ENCODE measurements at regions not wholly inside any gene's neighbourhood (a gene's known extent, or its start where the extent isn't known, plus 50 kb on each side); places are given as distances from the start of the nearest gene placed in this dataset.

DNA sequence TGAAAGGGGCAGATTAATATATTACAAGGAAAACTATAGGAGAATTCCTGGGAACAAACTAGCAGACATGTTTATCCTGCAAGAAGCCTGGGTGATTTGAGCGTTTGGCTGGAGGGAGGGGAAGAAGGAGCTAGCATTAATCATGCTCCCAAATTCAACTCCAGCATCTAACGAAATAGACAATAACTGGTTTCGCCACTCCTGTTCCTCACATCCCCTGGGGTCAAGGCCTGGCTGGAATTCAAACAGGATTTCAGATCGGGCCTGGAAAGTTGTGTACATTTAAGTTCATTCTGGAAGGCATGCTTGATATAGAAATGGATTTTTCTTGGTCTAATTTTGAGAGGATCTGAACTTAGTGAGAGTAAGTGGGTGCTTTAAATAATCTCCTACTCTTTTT, 126.1 kb upstream of the CTAGE1 start:
- Histone ChIP-seq H3K36me3 (ENCODE audit: control insufficient read depth, insufficient read depth, low read length) (no peaks in the 10 kb centered on the region), H3K4me3 (ENCODE audit: low read depth, low read length) (no peak overlapping the region), H3K27ac (ENCODE audit: low read depth, low read length) (no peak overlapping the region), H3K27me3 (ENCODE audit: control insufficient read depth, insufficient read depth, low read length) (no peaks in the 10 kb centered on the region), H3K4me1 (ENCODE audit: control insufficient read depth, insufficient read depth, low read length) (peaks cover 10% of the 10 kb centered on the region), H3K9ac (ENCODE audit: low read length) (no peak overlapping the region), H3K9me3 (ENCODE audit: control insufficient read depth, insufficient read depth, low read depth, low read length) (no peaks in the 10 kb centered on the region)

GRCh38 chr18:22544626-22545025, 126.9 kb upstream of the CTAGE1 start:
- no peaks in the 10 kb centered on the region for H3K9me3 ChIP-seq (ENCODE audit: control insufficient read depth, insufficient read depth, low read depth, low read length)
- no peak overlapping the region for H3K4me3 ChIP-seq (ENCODE audit: low read depth, low read length)
- H3K9ac ChIP-seq (ENCODE audit: low read length): no peak overlapping the region
- H3K27ac ChIP-seq (ENCODE audit: low read depth, low read length): no peak overlapping the region
- no peaks in the 10 kb centered on the region for H3K27me3 ChIP-seq (ENCODE audit: control insufficient read depth, insufficient read depth, low read length)
- no peaks in the 10 kb centered on the region for H3K36me3 ChIP-seq (ENCODE audit: control insufficient read depth, insufficient read depth, low read length)
- peaks cover 10% of the 10 kb centered on the region for H3K4me1 ChIP-seq (ENCODE audit: control insufficient read depth, insufficient read depth, low read length)

DNA sequence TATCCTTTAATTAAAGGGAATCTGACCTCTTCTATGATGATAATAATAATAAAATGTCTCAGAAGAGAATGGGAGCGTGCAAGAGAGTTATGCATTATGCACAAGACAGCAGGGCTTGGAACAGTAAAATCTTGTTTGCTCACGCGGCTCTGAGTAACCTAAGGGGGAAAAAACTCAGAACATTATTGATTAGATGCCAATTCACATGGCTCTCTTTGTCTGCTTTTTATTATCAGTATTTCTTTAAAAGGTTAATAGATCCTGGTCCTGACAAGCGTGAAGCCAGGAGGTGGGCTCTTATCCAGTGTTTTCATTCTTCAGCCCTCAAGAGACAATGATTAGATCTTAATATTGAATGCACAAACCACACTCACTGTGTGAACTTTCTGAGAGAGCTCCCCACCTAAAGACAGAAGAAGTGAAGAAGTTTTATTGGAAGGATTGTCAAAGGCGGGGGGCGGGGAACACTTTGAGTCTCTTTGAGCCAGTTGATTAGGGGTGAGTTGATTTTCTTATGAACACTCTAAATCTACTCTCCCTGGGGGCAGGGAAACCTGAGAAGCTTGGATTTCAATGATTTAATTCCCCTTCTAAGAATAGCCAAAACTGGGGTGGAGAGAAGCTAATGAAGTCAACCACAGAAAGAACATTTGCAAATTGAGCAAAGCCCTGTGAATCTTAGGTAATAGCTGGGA, 127.5 kb upstream of the CTAGE1 start:
- no peaks in the 10 kb centered on the region for H3K36me3 ChIP-seq (ENCODE audit: control insufficient read depth, insufficient read depth, low read length)
- no peak overlapping the region for H3K4me3 ChIP-seq (ENCODE audit: low read depth, low read length)
- H3K27ac ChIP-seq (ENCODE audit: low read depth, low read length): no peak overlapping the region
- H3K9me3 ChIP-seq (ENCODE audit: control insufficient read depth, insufficient read depth, low read depth, low read length): no peaks in the 10 kb centered on the region
- H3K27me3 ChIP-seq (ENCODE audit: control insufficient read depth, insufficient read depth, low read length): no peaks in the 10 kb centered on the region
- no peak overlapping the region for H3K9ac ChIP-seq (ENCODE audit: low read length)
- peaks cover 10% of the 10 kb centered on the region for H3K4me1 ChIP-seq (ENCODE audit: control insufficient read depth, insufficient read depth, low read length)

GRCh38 chr18:22546905-22547570, 129.3 kb upstream of the CTAGE1 start:
- Histone ChIP-seq H3K27ac (ENCODE audit: low read depth, low read length) (no peak overlapping the region), H3K4me3 (ENCODE audit: low read depth, low read length) (no peak overlapping the region), H3K4me1 (ENCODE audit: control insufficient read depth, insufficient read depth, low read length) (peaks cover 10% of the 10 kb centered on the region), H3K36me3 (ENCODE audit: control insufficient read depth, insufficient read depth, low read length) (no peaks in the 10 kb centered on the region), H3K27me3 (ENCODE audit: control insufficient read depth, insufficient read depth, low read length) (no peaks in the 10 kb centered on the region), H3K9me3 (ENCODE audit: control insufficient read depth, insufficient read depth, low read depth, low read length) (no peaks in the 10 kb centered on the region), H3K9ac (ENCODE audit: low read length) (no peak overlapping the region)

GRCh38 chr18:22547807-22548561, 130.3 kb upstream of the CTAGE1 start:
- no peaks in the 10 kb centered on the region for H3K36me3 ChIP-seq (ENCODE audit: control insufficient read depth, insufficient read depth, low read length)
- no peak overlapping the region; the same call in 1 of the 2 replicates for H3K4me3 ChIP-seq (ENCODE audit: low read depth, low read length)

GRCh38 chr18:22549260-22549937, 131.7 kb upstream of the CTAGE1 start:
- Histone ChIP-seq H3K27me3 (ENCODE audit: control insufficient read depth, insufficient read depth, low read length) (no peaks in the 10 kb centered on the region), H3K4me3 (ENCODE audit: low read depth, low read length) (no peak overlapping the region), H3K9me3 (ENCODE audit: control insufficient read depth, insufficient read depth, low read depth, low read length) (no peaks in the 10 kb centered on the region), H3K27ac (ENCODE audit: low read depth, low read length) (no peak overlapping the region), H3K36me3 (ENCODE audit: control insufficient read depth, insufficient read depth, low read length) (no peaks in the 10 kb centered on the region), H3K4me1 (ENCODE audit: control insufficient read depth, insufficient read depth, low read length) (peaks cover 10% of the 10 kb centered on the region), H3K9ac (ENCODE audit: low read length) (no peak overlapping the region)

More at GRCh38 chr18:22547807-22548561, 130.3 kb upstream of the CTAGE1 start:
- no peaks in the 10 kb centered on the region for H3K9me3 ChIP-seq (ENCODE audit: control insufficient read depth, insufficient read depth, low read depth, low read length)
- no peak overlapping the region for H3K9ac ChIP-seq (ENCODE audit: low read length)
- H3K4me1 ChIP-seq (ENCODE audit: control insufficient read depth, insufficient read depth, low read length): peaks cover 10% of the 10 kb centered on the region
- no peak overlapping the region for H3K27ac ChIP-seq (ENCODE audit: low read depth, low read length)
- H3K27me3 ChIP-seq (ENCODE audit: control insufficient read depth, insufficient read depth, low read length): no peaks in the 10 kb centered on the region

DNA sequence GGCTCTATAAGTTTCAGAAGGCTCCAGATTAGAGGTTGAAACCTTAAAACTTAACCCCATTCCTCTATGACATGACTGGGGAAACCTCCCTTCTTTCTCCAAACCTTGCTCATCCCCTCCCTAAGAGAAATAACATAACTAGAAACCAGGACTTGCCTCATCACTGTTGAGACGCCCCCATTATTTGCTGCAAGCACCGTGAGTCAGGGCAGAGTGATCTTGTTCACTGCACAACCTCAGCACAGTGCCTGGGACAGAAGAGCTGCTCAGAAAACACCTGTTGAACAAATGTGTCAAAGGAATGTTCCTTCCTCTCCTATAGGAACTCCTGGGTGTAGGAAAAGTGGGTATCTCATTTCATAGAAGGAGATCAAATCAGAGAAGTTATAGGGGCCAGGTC, 132.7 kb upstream of the CTAGE1 start:
- Histone ChIP-seq H3K9ac (ENCODE audit: low read length) (no peak overlapping the region), H3K4me3 (ENCODE audit: low read depth, low read length) (no peak overlapping the region), H3K36me3 (ENCODE audit: control insufficient read depth, insufficient read depth, low read length) (no peaks in the 10 kb centered on the region), H3K27ac (ENCODE audit: low read depth, low read length) (no peak overlapping the region), H3K4me1 (ENCODE audit: control insufficient read depth, insufficient read depth, low read length) (peaks cover 10% of the 10 kb centered on the region), H3K9me3 (ENCODE audit: control insufficient read depth, insufficient read depth, low read depth, low read length) (no peaks in the 10 kb centered on the region), H3K27me3 (ENCODE audit: control insufficient read depth, insufficient read depth, low read length) (no peaks in the 10 kb centered on the region)

GRCh38 chr18:22550861-22551260, 133.1 kb upstream of the CTAGE1 start:
- Histone ChIP-seq H3K27me3 (ENCODE audit: control insufficient read depth, insufficient read depth, low read length) (no peaks in the 10 kb centered on the region), H3K9ac (ENCODE audit: low read length) (no peak overlapping the region), H3K9me3 (ENCODE audit: control insufficient read depth, insufficient read depth, low read depth, low read length) (no peaks in the 10 kb centered on the region), H3K4me3 (ENCODE audit: low read depth, low read length) (no peak overlapping the region), H3K36me3 (ENCODE audit: control insufficient read depth, insufficient read depth, low read length) (no peaks in the 10 kb centered on the region), H3K4me1 (ENCODE audit: control insufficient read depth, insufficient read depth, low read length) (peaks cover 10% of the 10 kb centered on the region), H3K27ac (ENCODE audit: low read depth, low read length) (no peak overlapping the region)

DNA sequence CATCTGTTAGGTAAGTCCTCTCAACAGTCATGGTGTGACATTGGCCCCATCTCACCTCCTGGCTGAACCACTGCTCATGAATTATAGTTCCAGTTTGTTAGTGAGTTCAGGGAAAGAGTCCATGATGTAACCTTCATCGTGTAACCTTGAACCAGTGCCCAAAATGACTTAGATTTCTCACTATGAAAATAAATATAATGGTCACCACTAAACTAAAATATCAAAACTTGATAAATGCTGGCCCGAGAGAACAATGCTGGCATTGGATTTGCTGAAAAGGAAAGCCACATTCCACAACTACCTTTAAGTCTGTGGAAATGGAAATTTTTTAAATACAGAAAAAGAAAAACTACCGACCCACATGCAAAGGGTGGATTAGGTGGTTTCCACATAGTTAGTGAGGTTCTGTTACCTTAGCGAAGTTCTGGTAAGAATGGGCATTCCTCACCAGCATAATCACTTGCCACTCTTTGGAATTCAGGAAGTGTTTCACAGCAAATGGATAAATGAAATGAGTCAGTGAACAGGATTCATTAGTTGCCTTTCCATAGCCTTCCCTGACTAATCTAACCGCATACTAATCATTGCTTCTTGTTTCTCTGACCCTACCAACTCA, 133.9 kb upstream of the CTAGE1 start:
- Histone ChIP-seq H3K9ac (ENCODE audit: low read length) (no peak overlapping the region), H3K27me3 (ENCODE audit: control insufficient read depth, insufficient read depth, low read length) (peaks cover 3% of the 10 kb centered on the region; the same call in 1 of the 2 replicates), H3K9me3 (ENCODE audit: control insufficient read depth, insufficient read depth, low read depth, low read length) (no peaks in the 10 kb centered on the region), H3K4me1 (ENCODE audit: control insufficient read depth, insufficient read depth, low read length) (peaks cover 16% of the 10 kb centered on the region), H3K36me3 (ENCODE audit: control insufficient read depth, insufficient read depth, low read length) (no peaks in the 10 kb centered on the region), H3K27ac (ENCODE audit: low read depth, low read length) (no peak overlapping the region), H3K4me3 (ENCODE audit: low read depth, low read length) (no peak overlapping the region)

GRCh38 chr18:22552254-22552653, 134.5 kb upstream of the CTAGE1 start:
- Histone ChIP-seq H3K36me3 (ENCODE audit: control insufficient read depth, insufficient read depth, low read length) (no peaks in the 10 kb centered on the region), H3K4me3 (ENCODE audit: low read depth, low read length) (no peak overlapping the region), H3K27ac (ENCODE audit: low read depth, low read length) (no peak overlapping the region), H3K9me3 (ENCODE audit: control insufficient read depth, insufficient read depth, low read depth, low read length) (no peaks in the 10 kb centered on the region), H3K27me3 (ENCODE audit: control insufficient read depth, insufficient read depth, low read length) (peaks cover 9% of the 10 kb centered on the region; the same call in 1 of the 2 replicates), H3K9ac (ENCODE audit: low read length) (no peak overlapping the region), H3K4me1 (ENCODE audit: control insufficient read depth, insufficient read depth, low read length) (peaks cover 21% of the 10 kb centered on the region)
